OCI-LY1 (cell line): ENCODE measurements at regions not wholly inside any gene's neighbourhood (a gene's known extent, or its start where the extent isn't known, plus 50 kb on each side); places are given as distances from the start of the nearest gene placed in this dataset.

Experiments
- EZH2 ChIP-seq: fragments of 200-600 bp; sonication (generic), shearing (Covaris generic); IDR thresholded peaks from 2 replicates; pipeline ENCODE4 v1.8.0; 2017; ENCODE audit warnings: borderline replicate concordance, mixed run types, mild to moderate bottlenecking, antibody characterized with exemption, low read length, moderate library complexity, mixed read lengths
- TF ChIP-seq, protein P1 (sequence below): fragments of 200-600 bp; sonication (generic), shearing (Covaris generic); IDR thresholded peaks from 2 replicates; pipeline ENCODE4 v1.5.1; 2017; ENCODE audit warnings: mild to moderate bottlenecking, antibody characterized with exemption, low read length, moderate library complexity, mixed read lengths

DNA sequence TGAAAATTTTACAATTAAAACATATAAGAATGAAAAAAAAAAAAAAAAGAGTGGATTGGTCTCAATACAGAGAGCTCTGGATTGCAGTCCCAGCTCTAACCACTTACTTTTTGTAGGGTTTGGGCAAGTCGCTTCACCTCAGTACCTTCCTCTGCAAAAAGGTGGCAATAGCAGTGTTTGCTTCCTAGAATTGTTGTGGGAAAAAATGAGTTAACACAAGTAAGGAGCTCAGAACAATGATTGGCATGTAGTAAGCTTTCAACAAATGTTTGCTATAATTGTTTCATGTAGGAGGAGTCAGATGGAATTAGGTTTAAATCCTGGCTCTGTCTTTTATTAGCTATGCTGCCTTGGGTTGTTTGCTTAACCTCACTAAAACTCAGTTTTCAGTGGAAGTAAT, 425.2 kb upstream of the TBL1XR1 start:
- TF ChIP-seq, protein P1, sequence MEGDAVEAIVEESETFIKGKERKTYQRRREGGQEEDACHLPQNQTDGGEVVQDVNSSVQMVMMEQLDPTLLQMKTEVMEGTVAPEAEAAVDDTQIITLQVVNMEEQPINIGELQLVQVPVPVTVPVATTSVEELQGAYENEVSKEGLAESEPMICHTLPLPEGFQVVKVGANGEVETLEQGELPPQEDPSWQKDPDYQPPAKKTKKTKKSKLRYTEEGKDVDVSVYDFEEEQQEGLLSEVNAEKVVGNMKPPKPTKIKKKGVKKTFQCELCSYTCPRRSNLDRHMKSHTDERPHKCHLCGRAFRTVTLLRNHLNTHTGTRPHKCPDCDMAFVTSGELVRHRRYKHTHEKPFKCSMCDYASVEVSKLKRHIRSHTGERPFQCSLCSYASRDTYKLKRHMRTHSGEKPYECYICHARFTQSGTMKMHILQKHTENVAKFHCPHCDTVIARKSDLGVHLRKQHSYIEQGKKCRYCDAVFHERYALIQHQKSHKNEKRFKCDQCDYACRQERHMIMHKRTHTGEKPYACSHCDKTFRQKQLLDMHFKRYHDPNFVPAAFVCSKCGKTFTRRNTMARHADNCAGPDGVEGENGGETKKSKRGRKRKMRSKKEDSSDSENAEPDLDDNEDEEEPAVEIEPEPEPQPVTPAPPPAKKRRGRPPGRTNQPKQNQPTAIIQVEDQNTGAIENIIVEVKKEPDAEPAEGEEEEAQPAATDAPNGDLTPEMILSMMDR: no peak
- TF ChIP-seq EZH2: no peak
